GM12878 (cell line): ENCODE measurements at regions not wholly inside any gene's neighbourhood (a gene's known extent, or its start where the extent isn't known, plus 50 kb on each side); places are given as distances from the start of the nearest gene placed in this dataset.

Experiments
- MAX ChIP-seq: IDR thresholded peaks from 2 replicates; pipeline ENCODE4 v1.6.1; 2012; ENCODE audit warnings: low read depth, low read length, improper control_type of control experiment
- NFIC ChIP-seq: IDR thresholded peaks from 2 replicates; pipeline ENCODE4 v1.6.1; 2012; ENCODE audit warnings: low read depth, mild to moderate bottlenecking, inconsistent platforms, low read length, moderate library complexity
- SMC3 ChIP-seq: IDR thresholded peaks from 2 replicates; pipeline ENCODE4 v1.6.1; 2011; ENCODE audit warnings: low read length, improper control_type of control experiment, borderline replicate concordance
- SP1 ChIP-seq: IDR thresholded peaks from one replicate; pipeline ENCODE4 v1.6.1; 2011; ENCODE audit warnings: low read depth, low read length
- TCF12 ChIP-seq: IDR thresholded peaks from 2 replicates; pipeline ENCODE4 v1.6.1; 2011; ENCODE audit warnings: low read depth, mild to moderate bottlenecking, low read length

- TF ChIP-seq SP1 (no peak), NFIC (no peak), MAX (no peak), TCF12 (no peak), SMC3 (no peak)
These were observed 630.2 kb downstream of the BRD1 start for GRCh38 chr22:49197505-49197904.
